ENCODE measurements at regions not wholly inside any gene's neighbourhood (a gene's known extent, or its start where the extent isn't known, plus 50 kb on each side); places are given as distances from the start of the nearest gene placed in this dataset.

DNA sequence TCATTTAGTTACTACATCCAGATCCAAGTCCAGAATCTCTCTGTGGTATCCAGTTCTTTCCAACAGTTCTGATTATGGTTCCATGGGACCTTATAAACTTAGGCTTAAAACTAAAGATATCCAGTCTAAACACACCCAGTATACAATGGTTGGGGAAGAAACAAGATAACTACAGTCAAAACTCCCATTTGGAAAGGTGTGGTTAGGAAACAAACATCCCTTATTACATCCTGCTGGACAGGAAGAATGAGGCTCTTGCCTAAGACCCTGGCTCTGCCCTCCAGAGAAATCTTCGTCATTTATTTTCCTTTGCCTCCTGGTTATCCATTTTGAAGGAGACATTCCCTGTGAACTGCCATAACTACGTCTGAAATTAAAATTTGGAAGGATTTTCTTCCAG lies 64.6 kb upstream of the EPB41L4A start:
- no peak for ATAC-seq
- FAIRE-seq: no peak
- H3K4me1 ChIP-seq (replicated peaks in 1 of 2; ENCODE audit: control insufficient read depth in 2 of 2, insufficient read depth in 2 of 2, low read length in 2 of 2): no peaks in the 10 kb centered on the region
- ChIA-PET POLR2A (no interaction called here), CTCF (ENCODE audit: low intra/inter-chr PET ratio) (no interaction called here)
- H3K79me2 ChIP-seq (ENCODE audit: control insufficient read depth, insufficient read depth, low read length): no peaks in the 10 kb centered on the region
- H3K9me3 ChIP-seq (replicated peaks; ENCODE audit: control insufficient read depth, insufficient read depth, low read depth, low read length): no peaks in the 10 kb centered on the region
- no peak overlapping the region for H3K4me2 ChIP-seq (ENCODE audit: insufficient read depth, low read length)
- intact Hi-C loops (cut with micrococcal nuclease): no loop called here
- WGBS (ENCODE audit: insufficient coverage, low coverage, missing lambda C conversion rate): 0% methylated on average over 2 of the region's 2 CpGs
- BruUV-seq (replicated peaks): no TSS peak
- no peaks in the 10 kb centered on the region for H3K36me3 ChIP-seq (ENCODE audit: control insufficient read depth, insufficient read depth, low read length)
- 0 out of 5 replicates have a peak, but pooled peaks cover 1 to 3% of the 10 kb centered on the region in 2 experiments for H3K27me3 ChIP-seq (ENCODE audit: control insufficient read depth in 2 of 2, insufficient read depth in 2 of 2, low read length in 2 of 2)
- no peaks in the 10 kb centered on the region for H3K9me1 ChIP-seq (ENCODE audit: control insufficient read depth, insufficient read depth, low read length)
- TF ChIP-seq, protein P1, sequence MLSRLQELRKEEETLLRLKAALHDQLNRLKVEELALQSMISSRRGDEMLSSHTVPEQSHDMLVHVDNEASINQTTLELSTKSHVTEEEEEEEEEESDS (CRISPR knock-in tag; IDR thresholded peaks at IDR 0.05): no peak
- no peak for TF ChIP-seq COPS2 (conservative IDR thresholded peaks at IDR 0.05)
- no peak for TF ChIP-seq RBM39 (optimal IDR thresholded peaks at IDR 0.05; ENCODE audit: low read depth, low read length)
- TF ChIP-seq, protein P2, sequence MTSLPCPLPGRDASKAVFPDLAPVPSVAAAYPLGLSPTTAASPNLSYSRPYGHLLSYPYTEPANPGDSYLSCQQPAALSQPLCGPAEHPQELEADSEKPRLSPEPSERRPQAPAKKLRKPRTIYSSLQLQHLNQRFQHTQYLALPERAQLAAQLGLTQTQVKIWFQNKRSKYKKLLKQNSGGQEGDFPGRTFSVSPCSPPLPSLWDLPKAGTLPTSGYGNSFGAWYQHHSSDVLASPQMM (CRISPR knock-in tag; IDR thresholded peaks at IDR 0.05): no peak
- TF ChIP-seq THRAP3 (IDR thresholded peaks at IDR 0.05; ENCODE audit: borderline replicate concordance): no peak
- no peak for TF ChIP-seq NEUROD1 (IDR thresholded peaks at IDR 0.05; ENCODE audit: borderline replicate concordance, low read depth, low read length, partially characterized antibody)
- no peak for TF ChIP-seq PHF8 (IDR thresholded peaks at IDR 0.05; ENCODE audit: borderline replicate concordance, low read length)
- TF ChIP-seq KDM4B (IDR thresholded peaks at IDR 0.05; ENCODE audit: borderline replicate concordance in 2 of 2, low read depth in 1 of 2): no peak
- TF ChIP-seq KLF13 (tag; IDR thresholded peaks at IDR 0.05; ENCODE audit: borderline replicate concordance, low read depth): no peak
- no peak for TF ChIP-seq ZNF175 (CRISPR knock-in tag; IDR thresholded peaks at IDR 0.05; ENCODE audit: low read depth)
- TF ChIP-seq ZNF311 (CRISPR knock-in tag; IDR thresholded peaks at IDR 0.05): no peak
- TF ChIP-seq, protein P3, sequence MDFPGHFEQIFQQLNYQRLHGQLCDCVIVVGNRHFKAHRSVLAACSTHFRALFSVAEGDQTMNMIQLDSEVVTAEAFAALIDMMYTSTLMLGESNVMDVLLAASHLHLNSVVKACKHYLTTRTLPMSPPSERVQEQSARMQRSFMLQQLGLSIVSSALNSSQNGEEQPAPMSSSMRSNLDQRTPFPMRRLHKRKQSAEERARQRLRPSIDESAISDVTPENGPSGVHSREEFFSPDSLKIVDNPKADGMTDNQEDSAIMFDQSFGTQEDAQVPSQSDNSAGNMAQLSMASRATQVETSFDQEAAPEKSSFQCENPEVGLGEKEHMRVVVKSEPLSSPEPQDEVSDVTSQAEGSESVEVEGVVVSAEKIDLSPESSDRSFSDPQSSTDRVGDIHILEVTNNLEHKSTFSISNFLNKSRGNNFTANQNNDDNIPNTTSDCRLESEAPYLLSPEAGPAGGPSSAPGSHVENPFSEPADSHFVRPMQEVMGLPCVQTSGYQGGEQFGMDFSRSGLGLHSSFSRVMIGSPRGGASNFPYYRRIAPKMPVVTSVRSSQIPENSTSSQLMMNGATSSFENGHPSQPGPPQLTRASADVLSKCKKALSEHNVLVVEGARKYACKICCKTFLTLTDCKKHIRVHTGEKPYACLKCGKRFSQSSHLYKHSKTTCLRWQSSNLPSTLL (IDR thresholded peaks at IDR 0.05): no peak
- no peak for TF ChIP-seq HNRNPL (IDR thresholded peaks at IDR 0.05; ENCODE audit: low read depth, low read length)
- H3K9ac ChIP-seq (ENCODE audit: insufficient read depth in 1 of 2, low read depth in 2 of 2, low read length in 2 of 2): no peak overlapping the region
- no peak overlapping the region for H3K4me3 ChIP-seq
- no peaks in the 10 kb centered on the region for H4K20me1 ChIP-seq (replicated peaks; ENCODE audit: control insufficient read depth, insufficient read depth, low read length)
- no peak for DNase-seq (ENCODE audit: extremely low read depth in 1 of 4, low spot score in 3 of 4)
- in situ Hi-C loops (cut with MboI): no loop called here
- H3K27ac ChIP-seq (ENCODE audit: extremely low read depth, low read depth, low read length): no peak overlapping the region
- H2AFZ ChIP-seq (ENCODE audit: low read depth, low read length): no peak overlapping the region
